HG02938 (cell line): ENCODE measurements at regions not wholly inside any gene's neighbourhood (a gene's known extent, or its start where the extent isn't known, plus 50 kb on each side); places are given as distances from the start of the nearest gene placed in this dataset.
"Not testable (repeated sequence)": the region's sequence is repeated elsewhere in the genome, so short reads cannot be mapped to it uniquely, and the experiment has no call there.

Source experiments
- ATAC-seq: cut with Tn5 transposase; IDR thresholded peaks from one replicate; pipeline ENCODE4 v1.9.1; 2021; ENCODE audit warnings: mild to moderate bottlenecking, moderate library complexity; ENCODE audit not compliant: unreplicated experiment

- no peak for ATAC-seq
These were observed 71.9 kb downstream of the DYNAP start for GRCh38 chr18:54662986-54663385.

GRCh38 chr18:54669701-54670100 is 78.7 kb downstream of the DYNAP start:
- ATAC-seq: not testable (repeated sequence)

GRCh38 chr18:54671291-54671881 is 80.3 kb downstream of the DYNAP start:
- no peak for ATAC-seq

- ATAC-seq: no peak
These were observed 81.1 kb downstream of the DYNAP start for GRCh38 chr18:54672109-54672508.

- ATAC-seq: no peak
These were observed 81.9 kb downstream of the DYNAP start for GRCh38 chr18:54672846-54673475.

- ATAC-seq: no peak
These were observed 82.9 kb downstream of the DYNAP start for GRCh38 chr18:54673936-54674335.

- no peak for ATAC-seq
These were observed 84.0 kb downstream of the DYNAP start for GRCh38 chr18:54675076-54675475.

GRCh38 chr18:54679318-54680149 is 88.5 kb downstream of the DYNAP start:
- no peak for ATAC-seq

GRCh38 chr18:54684784-54685183 is 93.7 kb downstream of the DYNAP start:
- ATAC-seq: no peak

GRCh38 chr18:54689319-54689718 is 98.3 kb downstream of the DYNAP start:
- no peak for ATAC-seq

- ATAC-seq: no peak
These were observed 99.2 kb downstream of the DYNAP start for GRCh38 chr18:54690198-54690597.

- ATAC-seq: no peak
These were observed 101.4 kb downstream of the DYNAP start for GRCh38 chr18:54692463-54692862.

- ATAC-seq: no peak
These were observed 105.7 kb downstream of the DYNAP start for GRCh38 chr18:54696616-54697293.

GRCh38 chr18:54700580-54700979 is 109.5 kb downstream of the DYNAP start:
- no peak for ATAC-seq

GRCh38 chr18:54702686-54703085 is 111.6 kb downstream of the DYNAP start:
- ATAC-seq: no peak

- ATAC-seq: no peak
These were observed 118.0 kb upstream of the RAB27B start for GRCh38 chr18:54710074-54710899.

- no peak for ATAC-seq
These were observed 117.4 kb upstream of the RAB27B start for GRCh38 chr18:54710900-54711281.

GRCh38 chr18:54712306-54712705 is 116.0 kb upstream of the RAB27B start:
- no peak for ATAC-seq

GRCh38 chr18:54712758-54713157 is 115.5 kb upstream of the RAB27B start:
- ATAC-seq: no peak

GRCh38 chr18:54713386-54713785 is 114.9 kb upstream of the RAB27B start:
- ATAC-seq: no peak

- no peak for ATAC-seq
These were observed 113.4 kb upstream of the RAB27B start for GRCh38 chr18:54714851-54715250.
